KMS-11 (cell line): ENCODE measurements at regions not wholly inside any gene's neighbourhood (a gene's known extent, or its start where the extent isn't known, plus 50 kb on each side); places are given as distances from the start of the nearest gene placed in this dataset.
"Not testable (repeated sequence)": the region's sequence is repeated elsewhere in the genome, so short reads cannot be mapped to it uniquely, and the experiment has no call there.

ENCODE experiments used
- H2AFZ ChIP-seq: fragments of 200-600 bp; sonication (generic); 2 replicates; pipeline ENCODE4 v1.6.1; 2016; ENCODE audit warnings: antibody characterized with exemption, mixed run types, low read depth
- H3K27ac ChIP-seq: fragments of 200-600 bp; sonication (generic); 2 replicates; pipeline ENCODE4 v1.6.1; 2016; ENCODE audit warnings: mild to moderate bottlenecking, mixed run types
- H3K27me3 ChIP-seq: fragments of 200-600 bp; sonication (generic); 2 replicates; pipeline ENCODE4 v1.6.1; 2017; ENCODE audit warnings: mild to moderate bottlenecking, low read depth, mixed run types, moderate library complexity; ENCODE audit not compliant: insufficient read depth
- H3K36me3 ChIP-seq: fragments of 200-600 bp; sonication (generic); 2 replicates; pipeline ENCODE4 v1.6.1; 2017; ENCODE audit warnings: mild to moderate bottlenecking, mixed run types; ENCODE audit not compliant: insufficient read depth
- H3K4me1 ChIP-seq: fragments of 200-600 bp; sonication (generic); 2 replicates; pipeline ENCODE4 v1.6.1; 2016; ENCODE audit warnings: mild to moderate bottlenecking, low read depth, mixed run types; ENCODE audit not compliant: poor library complexity, severe bottlenecking
- H3K4me2 ChIP-seq: fragments of 200-600 bp; sonication (generic); 2 replicates; pipeline ENCODE4 v1.7.0; 2016; ENCODE audit warnings: mild to moderate bottlenecking, mixed run types
- H3K4me3 ChIP-seq: fragments of 200-600 bp; sonication (generic); IDR thresholded peaks from 2 replicates; pipeline ENCODE4 v1.6.1; 2017; ENCODE audit warnings: low read depth, low read length, mixed read lengths; ENCODE audit not compliant: insufficient read depth
- H3K79me2 ChIP-seq: fragments of 200-600 bp; sonication (generic); 2 replicates; pipeline ENCODE4 v1.6.1; 2016; ENCODE audit warnings: low read depth, mixed run types; ENCODE audit not compliant: insufficient read depth
- H3K9ac ChIP-seq: fragments of 200-600 bp; sonication (generic); 2 replicates; pipeline ENCODE4 v1.6.1; 2016; ENCODE audit warnings: mild to moderate bottlenecking, mixed run types
- H4K20me1 ChIP-seq: fragments of 200-600 bp; sonication (generic); 2 replicates; pipeline ENCODE4 v1.6.1; 2016; ENCODE audit warnings: mild to moderate bottlenecking, mixed run types; ENCODE audit not compliant: insufficient read depth
- CTCF ChIP-seq: fragments of 200-600 bp; sonication (generic); conservative IDR thresholded peaks from 2 replicates; pipeline ENCODE4 v1.6.1; 2017; ENCODE audit warnings: low read depth, mild to moderate bottlenecking, antibody characterized with exemption, low read length, moderate library complexity, mixed read lengths

GRCh38 chr6:140002396-140003022, 628.1 kb upstream of the CITED2 start:
- Histone ChIP-seq H3K27ac (no peak overlapping the region), H3K36me3 (no peaks in the 10 kb centered on the region), H4K20me1 (no peaks in the 10 kb centered on the region), H3K79me2 (no peaks in the 10 kb centered on the region), H3K4me2 (no peak overlapping the region), H3K27me3 (no peaks in the 10 kb centered on the region), H3K4me3 (no peak overlapping the region), H2AFZ (no peak overlapping the region), H3K9ac (no peak overlapping the region), H3K4me1 (peaks cover 2% of the 10 kb centered on the region)
- no peak for TF ChIP-seq CTCF

- Histone ChIP-seq H3K79me2 (no peaks in the 10 kb centered on the region), H3K4me2 (no peak overlapping the region), H3K4me3 (no peak overlapping the region), H4K20me1 (no peaks in the 10 kb centered on the region), H3K27me3 (no peaks in the 10 kb centered on the region), H2AFZ (no peak overlapping the region), H3K4me1 (peaks cover 8% of the 10 kb centered on the region), H3K36me3 (no peaks in the 10 kb centered on the region), H3K27ac (no peak overlapping the region), H3K9ac (no peak overlapping the region)
- no peak for TF ChIP-seq CTCF
These were observed 627.4 kb upstream of the CITED2 start for GRCh38 chr6:140001821-140002341.

- Histone ChIP-seq H4K20me1 (no peaks in the 10 kb centered on the region), H3K27ac (no peak overlapping the region), H3K4me3 (no peak overlapping the region), H2AFZ (no peak overlapping the region), H3K36me3 (no peaks in the 10 kb centered on the region), H3K4me1 (peaks cover 17% of the 10 kb centered on the region), H3K27me3 (no peaks in the 10 kb centered on the region), H3K4me2 (no peak overlapping the region), H3K79me2 (no peaks in the 10 kb centered on the region), H3K9ac (no peak overlapping the region)
- no peak for TF ChIP-seq CTCF
These were observed 626.6 kb upstream of the CITED2 start for GRCh38 chr6:140001005-140001404.

DNA sequence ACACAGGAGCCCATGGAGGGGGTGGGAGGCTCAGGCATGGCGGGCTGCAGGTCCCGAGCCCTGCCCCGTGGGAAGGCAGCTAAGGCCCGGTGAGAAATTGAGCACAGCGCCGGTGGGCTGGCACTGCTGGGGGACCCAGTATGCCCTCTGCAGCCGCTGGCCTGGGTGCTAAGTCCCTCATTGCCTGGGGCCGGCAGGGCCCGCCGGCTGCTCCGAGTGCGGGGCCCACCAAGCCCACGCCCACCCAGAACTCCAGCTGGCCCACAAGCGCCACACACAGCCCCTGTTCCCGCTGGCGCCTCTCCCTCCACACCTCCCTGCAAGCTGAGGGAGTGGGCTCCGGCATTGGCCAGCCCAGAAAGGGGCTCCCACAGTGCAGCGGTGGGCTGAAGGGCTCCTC, 625.2 kb upstream of the CITED2 start:
- peaks cover 22% of the 10 kb centered on the region for H3K4me1 ChIP-seq
- H2AFZ ChIP-seq, H3K4me2 ChIP-seq, H3K27ac ChIP-seq, H3K36me3 ChIP-seq, H3K27me3 ChIP-seq, H3K9ac ChIP-seq, H3K79me2 ChIP-seq, H3K4me3 ChIP-seq, H4K20me1 ChIP-seq: not testable (repeated sequence)

- H2AFZ ChIP-seq, H3K9ac ChIP-seq, H3K79me2 ChIP-seq, H3K27ac ChIP-seq, H4K20me1 ChIP-seq, H3K27me3 ChIP-seq, H3K4me3 ChIP-seq, H3K4me2 ChIP-seq, H3K36me3 ChIP-seq: not testable (repeated sequence)
- peaks cover 22% of the 10 kb centered on the region for H3K4me1 ChIP-seq
These were observed 624.0 kb upstream of the CITED2 start for GRCh38 chr6:139998478-139998877.
